ENCODE measurements at regions not wholly inside any gene's neighbourhood (a gene's known extent, or its start where the extent isn't known, plus 50 kb on each side); places are given as distances from the start of the nearest gene placed in this dataset.

GRCh38 chr16:24445216-24445615 lies 94.2 kb upstream of the RBBP6 start:
- TF ChIP-seq POLR2A (IDR thresholded peaks at IDR 0.05; ENCODE audit: low read depth, low read length): no peak
- TF ChIP-seq, protein P1, sequence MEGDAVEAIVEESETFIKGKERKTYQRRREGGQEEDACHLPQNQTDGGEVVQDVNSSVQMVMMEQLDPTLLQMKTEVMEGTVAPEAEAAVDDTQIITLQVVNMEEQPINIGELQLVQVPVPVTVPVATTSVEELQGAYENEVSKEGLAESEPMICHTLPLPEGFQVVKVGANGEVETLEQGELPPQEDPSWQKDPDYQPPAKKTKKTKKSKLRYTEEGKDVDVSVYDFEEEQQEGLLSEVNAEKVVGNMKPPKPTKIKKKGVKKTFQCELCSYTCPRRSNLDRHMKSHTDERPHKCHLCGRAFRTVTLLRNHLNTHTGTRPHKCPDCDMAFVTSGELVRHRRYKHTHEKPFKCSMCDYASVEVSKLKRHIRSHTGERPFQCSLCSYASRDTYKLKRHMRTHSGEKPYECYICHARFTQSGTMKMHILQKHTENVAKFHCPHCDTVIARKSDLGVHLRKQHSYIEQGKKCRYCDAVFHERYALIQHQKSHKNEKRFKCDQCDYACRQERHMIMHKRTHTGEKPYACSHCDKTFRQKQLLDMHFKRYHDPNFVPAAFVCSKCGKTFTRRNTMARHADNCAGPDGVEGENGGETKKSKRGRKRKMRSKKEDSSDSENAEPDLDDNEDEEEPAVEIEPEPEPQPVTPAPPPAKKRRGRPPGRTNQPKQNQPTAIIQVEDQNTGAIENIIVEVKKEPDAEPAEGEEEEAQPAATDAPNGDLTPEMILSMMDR (IDR thresholded peaks at IDR 0.05; ENCODE audit: extremely low read depth in 1 of 2, insufficient read depth in 1 of 2, low read depth in 1 of 2, low read length in 2 of 2): no peak
- TF ChIP-seq POLR2AphosphoS5 (IDR thresholded peaks at IDR 0.05; ENCODE audit: insufficient read depth, low read depth, low read length): no peak
- TF ChIP-seq EZH2 (IDR thresholded peaks at IDR 0.05; ENCODE audit: borderline replicate concordance, low read depth, low read length, severe bottlenecking): no peak

All from endothelial cell of umbilical vein (primary cell).